GM23338 (cell line): ENCODE measurements at regions not wholly inside any gene's neighbourhood (a gene's known extent, or its start where the extent isn't known, plus 50 kb on each side); places are given as distances from the start of the nearest gene placed in this dataset.
A peak's percentile ranks its signal among the peaks of the same experiment; 100 is the strongest.

Experiments used
- ATAC-seq: fragments of 200-7000 bp; cut with Tn5 transposase; 3 replicates; pipeline ENCODE4 v1.9.1; 2020
- DNase-seq: peaks from one replicate; pipeline ENCODE4 v3.0.0-alpha.2; 2015; ENCODE audit warnings: low spot score
- H2AFZ ChIP-seq: fragments of 200-600 bp; sonication (generic); 2 replicates; pipeline ENCODE4 v1.8.0; 2016; ENCODE audit warnings: antibody characterized with exemption, mild to moderate bottlenecking, moderate library complexity
- H3F3A ChIP-seq: fragments of 200-600 bp; sonication (generic); replicated peaks from 2 replicates; pipeline ENCODE4 v1.8.0; 2017; ENCODE audit warnings: antibody characterized with exemption, mixed run types, low read depth
- H3K27ac ChIP-seq: fragments of 200-600 bp; sonication (generic); 2 replicates; pipeline ENCODE4 v1.6.1; 2016; ENCODE audit warnings: low read depth
- H3K27me3 ChIP-seq: fragments of 200-600 bp; sonication (generic); 2 replicates; pipeline ENCODE4 v1.8.0; 2016; ENCODE audit warnings: mild to moderate bottlenecking, mixed run types, moderate library complexity; ENCODE audit not compliant: insufficient read depth
- H3K36me3 ChIP-seq: fragments of 200-600 bp; sonication (generic); 2 replicates; pipeline ENCODE4 v1.8.0; 2016; ENCODE audit warnings: mild to moderate bottlenecking; ENCODE audit not compliant: insufficient read depth
- H3K4me1 ChIP-seq: fragments of 200-600 bp; sonication (generic); 2 replicates; pipeline ENCODE4 v1.8.0; 2016; ENCODE audit warnings: mild to moderate bottlenecking, moderate library complexity; ENCODE audit not compliant: insufficient read depth
- H3K4me2 ChIP-seq: fragments of 200-600 bp; sonication (generic); 2 replicates; pipeline ENCODE4 v1.7.1; 2017; ENCODE audit warnings: mixed run types
- H3K4me3 ChIP-seq: fragments of 200-600 bp; sonication (generic); 2 replicates; pipeline ENCODE4 v1.6.1; 2016; ENCODE audit warnings: mixed run types
- H3K79me2 ChIP-seq: fragments of 200-600 bp; sonication (generic); replicated peaks from 2 replicates; pipeline ENCODE4 v1.8.0; 2017; ENCODE audit warnings: mild to moderate bottlenecking; ENCODE audit not compliant: insufficient read depth
- H3K9me2 ChIP-seq: fragments of 200-600 bp; sonication (generic); 2 replicates; pipeline ENCODE4 v1.8.0; 2017; ENCODE audit not compliant: insufficient read depth
- H4K20me1 ChIP-seq: fragments of 200-600 bp; sonication (generic); replicated peaks from 2 replicates; pipeline ENCODE4 v1.8.0; 2017; ENCODE audit warnings: mild to moderate bottlenecking; ENCODE audit not compliant: insufficient read depth
- H3K27ac Mint-ChIP-seq: 2 replicates; pipeline ENCODE4 v1.8.0; 2020; ENCODE audit warnings: inconsistent platforms, mild to moderate bottlenecking, moderate library complexity, mixed read lengths
- H3K27me3 Mint-ChIP-seq: 3 replicates; pipeline ENCODE4 v1.8.0; 2022; ENCODE audit warnings: low read depth, mild to moderate bottlenecking, moderate library complexity, mixed read lengths, inconsistent platforms; ENCODE audit not compliant: insufficient read depth, poor library complexity
- H3K36me3 Mint-ChIP-seq: 3 replicates; pipeline ENCODE4 v1.8.0; 2021; ENCODE audit warnings: low read depth, mild to moderate bottlenecking, inconsistent platforms, moderate library complexity, mixed read lengths
- H3K4me1 Mint-ChIP-seq: 3 replicates; pipeline ENCODE4 v1.8.0; 2020; ENCODE audit warnings: mild to moderate bottlenecking, inconsistent platforms, mixed read lengths
- H3K4me3 Mint-ChIP-seq: 3 replicates; pipeline ENCODE4 v1.8.0; 2021; ENCODE audit warnings: moderate library complexity, mild to moderate bottlenecking, inconsistent platforms, mixed read lengths
- H3K9me3 Mint-ChIP-seq: 3 replicates; pipeline ENCODE4 v1.8.0; 2020; ENCODE audit warnings: moderate library complexity, mild to moderate bottlenecking, inconsistent platforms, mixed read lengths
- POLR2AphosphoS5 ChIP-seq: IDR thresholded peaks from 2 replicates; pipeline ENCODE4 v1.6.1; 2016; ENCODE audit warnings: antibody characterized with exemption, low read depth
- ZNF114 ChIP-seq: fragments of 250-450 bp; sonication (Bioruptor Pico); IDR thresholded peaks from 2 replicates; pipeline ENCODE4 v1.5.0; 2020; ENCODE audit warnings: mild to moderate bottlenecking, moderate library complexity
- TF ChIP-seq, protein P1 (sequence below): fragments of 250-450 bp; sonication (Bioruptor Pico); IDR thresholded peaks from 2 replicates; pipeline ENCODE4 v1.5.0; 2020; ENCODE audit warnings: mild to moderate bottlenecking, moderate library complexity
- TF ChIP-seq, protein P2 (sequence below), 2 experiments: fragments of 200-600 bp in 1 of 2; sonication (generic) in 1 of 2; conservative IDR thresholded peaks; 2 replicates each; pipeline versions ENCODE4 v1.5.1 to v1.6.1; 2016 to 2017; ENCODE audit warnings: antibody characterized with exemption in 2 of 2, low read depth in 2 of 2, mild to moderate bottlenecking in 2 of 2, moderate library complexity in 1 of 2

DNA sequence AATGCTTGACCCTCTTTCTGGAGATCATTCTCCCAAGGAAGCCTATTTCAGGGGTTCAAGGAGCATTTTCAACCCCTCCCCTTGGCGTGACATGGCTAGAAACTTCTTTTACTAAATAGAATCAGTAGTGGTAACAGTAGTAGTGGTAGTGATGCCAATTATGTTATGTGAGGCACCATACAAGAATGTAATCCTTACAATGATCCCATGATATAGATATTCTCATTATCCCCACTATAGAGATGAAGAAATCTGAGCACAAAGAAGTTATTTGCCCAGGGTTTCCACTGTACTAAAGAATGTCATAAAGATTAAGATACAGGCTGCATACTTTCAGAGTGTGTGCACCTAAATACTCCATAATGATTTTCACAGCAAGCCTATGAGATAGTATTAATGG, 155.4 kb upstream of the CLINT1 start:
- no peaks in the 10 kb centered on the region for H3K36me3 Mint-ChIP-seq
- TF ChIP-seq POLR2AphosphoS5, result no peak
- TF ChIP-seq ZNF114, result no peak
- TF ChIP-seq, protein P1, sequence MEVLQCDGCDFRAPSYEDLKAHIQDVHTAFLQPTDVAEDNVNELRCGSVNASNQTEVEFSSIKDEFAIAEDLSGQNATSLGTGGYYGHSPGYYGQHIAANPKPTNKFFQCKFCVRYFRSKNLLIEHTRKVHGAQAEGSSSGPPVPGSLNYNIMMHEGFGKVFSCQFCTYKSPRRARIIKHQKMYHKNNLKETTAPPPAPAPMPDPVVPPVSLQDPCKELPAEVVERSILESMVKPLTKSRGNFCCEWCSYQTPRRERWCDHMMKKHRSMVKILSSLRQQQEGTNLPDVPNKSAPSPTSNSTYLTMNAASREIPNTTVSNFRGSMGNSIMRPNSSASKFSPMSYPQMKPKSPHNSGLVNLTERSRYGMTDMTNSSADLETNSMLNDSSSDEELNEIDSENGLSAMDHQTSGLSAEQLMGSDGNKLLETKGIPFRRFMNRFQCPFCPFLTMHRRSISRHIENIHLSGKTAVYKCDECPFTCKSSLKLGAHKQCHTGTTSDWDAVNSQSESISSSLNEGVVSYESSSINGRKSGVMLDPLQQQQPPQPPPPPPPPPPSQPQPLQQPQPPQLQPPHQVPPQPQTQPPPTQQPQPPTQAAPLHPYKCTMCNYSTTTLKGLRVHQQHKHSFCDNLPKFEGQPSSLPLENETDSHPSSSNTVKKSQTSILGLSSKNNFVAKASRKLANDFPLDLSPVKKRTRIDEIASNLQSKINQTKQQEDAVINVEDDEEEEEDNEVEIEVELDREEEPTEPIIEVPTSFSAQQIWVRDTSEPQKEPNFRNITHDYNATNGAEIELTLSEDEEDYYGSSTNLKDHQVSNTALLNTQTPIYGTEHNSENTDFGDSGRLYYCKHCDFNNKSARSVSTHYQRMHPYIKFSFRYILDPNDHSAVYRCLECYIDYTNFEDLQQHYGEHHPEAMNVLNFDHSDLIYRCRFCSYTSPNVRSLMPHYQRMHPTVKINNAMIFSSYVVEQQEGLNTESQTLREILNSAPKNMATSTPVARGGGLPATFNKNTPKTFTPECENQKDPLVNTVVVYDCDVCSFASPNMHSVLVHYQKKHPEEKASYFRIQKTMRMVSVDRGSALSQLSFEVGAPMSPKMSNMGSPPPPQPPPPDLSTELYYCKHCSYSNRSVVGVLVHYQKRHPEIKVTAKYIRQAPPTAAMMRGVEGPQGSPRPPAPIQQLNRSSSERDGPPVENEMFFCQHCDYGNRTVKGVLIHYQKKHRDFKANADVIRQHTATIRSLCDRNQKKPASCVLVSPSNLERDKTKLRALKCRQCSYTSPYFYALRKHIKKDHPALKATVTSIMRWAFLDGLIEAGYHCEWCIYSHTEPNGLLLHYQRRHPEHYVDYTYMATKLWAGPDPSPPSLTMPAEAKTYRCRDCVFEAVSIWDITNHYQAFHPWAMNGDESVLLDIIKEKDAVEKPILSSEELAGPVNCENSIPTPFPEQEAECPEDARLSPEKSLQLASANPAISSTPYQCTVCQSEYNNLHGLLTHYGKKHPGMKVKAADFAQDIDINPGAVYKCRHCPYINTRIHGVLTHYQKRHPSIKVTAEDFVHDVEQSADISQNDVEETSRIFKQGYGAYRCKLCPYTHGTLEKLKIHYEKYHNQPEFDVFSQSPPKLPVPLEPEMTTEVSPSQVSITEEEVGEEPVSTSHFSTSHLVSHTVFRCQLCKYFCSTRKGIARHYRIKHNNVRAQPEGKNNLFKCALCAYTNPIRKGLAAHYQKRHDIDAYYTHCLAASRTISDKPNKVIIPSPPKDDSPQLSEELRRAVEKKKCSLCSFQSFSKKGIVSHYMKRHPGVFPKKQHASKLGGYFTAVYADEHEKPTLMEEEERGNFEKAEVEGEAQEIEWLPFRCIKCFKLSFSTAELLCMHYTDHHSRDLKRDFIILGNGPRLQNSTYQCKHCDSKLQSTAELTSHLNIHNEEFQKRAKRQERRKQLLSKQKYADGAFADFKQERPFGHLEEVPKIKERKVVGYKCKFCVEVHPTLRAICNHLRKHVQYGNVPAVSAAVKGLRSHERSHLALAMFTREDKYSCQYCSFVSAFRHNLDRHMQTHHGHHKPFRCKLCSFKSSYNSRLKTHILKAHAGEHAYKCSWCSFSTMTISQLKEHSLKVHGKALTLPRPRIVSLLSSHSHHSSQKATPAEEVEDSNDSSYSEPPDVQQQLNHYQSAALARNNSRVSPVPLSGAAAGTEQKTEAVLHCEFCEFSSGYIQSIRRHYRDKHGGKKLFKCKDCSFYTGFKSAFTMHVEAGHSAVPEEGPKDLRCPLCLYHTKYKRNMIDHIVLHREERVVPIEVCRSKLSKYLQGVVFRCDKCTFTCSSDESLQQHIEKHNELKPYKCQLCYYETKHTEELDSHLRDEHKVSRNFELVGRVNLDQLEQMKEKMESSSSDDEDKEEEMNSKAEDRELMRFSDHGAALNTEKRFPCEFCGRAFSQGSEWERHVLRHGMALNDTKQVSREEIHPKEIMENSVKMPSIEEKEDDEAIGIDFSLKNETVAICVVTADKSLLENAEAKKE, result no peak

DNA sequence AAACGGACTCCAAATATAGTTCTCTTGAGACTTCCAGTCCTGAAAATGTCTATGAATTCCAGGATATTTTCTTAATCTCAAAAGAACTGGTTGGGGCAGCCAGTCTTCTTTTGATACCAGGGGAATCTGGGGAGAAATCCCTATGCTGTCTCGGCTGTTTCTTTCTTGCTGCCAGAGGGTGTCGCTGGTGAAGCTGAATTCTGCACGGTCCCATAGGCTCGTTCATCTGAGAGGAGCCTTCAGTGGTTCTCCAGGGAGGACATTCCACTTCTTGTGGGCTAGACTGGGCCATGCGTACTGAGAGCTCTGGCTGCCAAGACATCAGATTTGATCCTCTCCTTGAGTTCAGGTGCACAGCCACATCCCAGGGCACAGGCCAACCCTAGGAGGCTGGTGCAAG, 155.0 kb upstream of the CLINT1 start:
- no peak overlapping the region for H3K27ac Mint-ChIP-seq
- Histone ChIP-seq H3K4me1 (peaks cover 27% of the 10 kb centered on the region), H4K20me1 (no peaks in the 10 kb centered on the region), H3K27me3 (no peaks in the 10 kb centered on the region), H3K9me2 (peaks cover 14% of the 10 kb centered on the region), H3K4me3 (no peak overlapping the region), H3F3A (no peaks in the 10 kb centered on the region), H3K27ac (no peak overlapping the region), H2AFZ (peak overlapping the region; percentile 45; the same call in 1 of the 2 replicates), H3K79me2 (no peaks in the 10 kb centered on the region), H3K36me3 (no peaks in the 10 kb centered on the region), H3K4me2 (peak overlapping the region; percentile 60)
- DNase-seq (peak; percentile 51), ATAC-seq (peak; percentile 88)
- no peaks in the 10 kb centered on the region for H3K9me3 Mint-ChIP-seq
- no peaks in the 10 kb centered on the region for H3K36me3 Mint-ChIP-seq
- 0 out of 3 replicates have a peak overlapping the region, but pooled peaks have one; percentile 40 for H3K4me3 Mint-ChIP-seq
- H3K27me3 Mint-ChIP-seq, result peaks cover 5% of the 10 kb centered on the region
- peaks cover 29% of the 10 kb centered on the region for H3K4me1 Mint-ChIP-seq
- TF ChIP-seq, protein P1, result peak; percentile 87
- no peak for TF ChIP-seq ZNF114
- TF ChIP-seq, protein P2, sequence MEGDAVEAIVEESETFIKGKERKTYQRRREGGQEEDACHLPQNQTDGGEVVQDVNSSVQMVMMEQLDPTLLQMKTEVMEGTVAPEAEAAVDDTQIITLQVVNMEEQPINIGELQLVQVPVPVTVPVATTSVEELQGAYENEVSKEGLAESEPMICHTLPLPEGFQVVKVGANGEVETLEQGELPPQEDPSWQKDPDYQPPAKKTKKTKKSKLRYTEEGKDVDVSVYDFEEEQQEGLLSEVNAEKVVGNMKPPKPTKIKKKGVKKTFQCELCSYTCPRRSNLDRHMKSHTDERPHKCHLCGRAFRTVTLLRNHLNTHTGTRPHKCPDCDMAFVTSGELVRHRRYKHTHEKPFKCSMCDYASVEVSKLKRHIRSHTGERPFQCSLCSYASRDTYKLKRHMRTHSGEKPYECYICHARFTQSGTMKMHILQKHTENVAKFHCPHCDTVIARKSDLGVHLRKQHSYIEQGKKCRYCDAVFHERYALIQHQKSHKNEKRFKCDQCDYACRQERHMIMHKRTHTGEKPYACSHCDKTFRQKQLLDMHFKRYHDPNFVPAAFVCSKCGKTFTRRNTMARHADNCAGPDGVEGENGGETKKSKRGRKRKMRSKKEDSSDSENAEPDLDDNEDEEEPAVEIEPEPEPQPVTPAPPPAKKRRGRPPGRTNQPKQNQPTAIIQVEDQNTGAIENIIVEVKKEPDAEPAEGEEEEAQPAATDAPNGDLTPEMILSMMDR (conservative IDR thresholded peaks at IDR 0.05; ENCODE audit: low read depth in 2 of 2), result peak; percentile 51 to 73

More for the DNA sequence above, 155.4 kb upstream of the CLINT1 start:
- no peak overlapping the region for H3K4me2 ChIP-seq
- H3K36me3 ChIP-seq, result no peaks in the 10 kb centered on the region
- H3K27ac ChIP-seq, result no peak overlapping the region
- no peaks in the 10 kb centered on the region for H4K20me1 ChIP-seq
- ATAC-seq (no peak), DNase-seq (no peak)
- peak overlapping the region; percentile 45; the same call in 1 of the 2 replicates for H2AFZ ChIP-seq
- peaks cover 27% of the 10 kb centered on the region for H3K4me1 ChIP-seq
- no peak overlapping the region for H3K4me3 Mint-ChIP-seq
- no peaks in the 10 kb centered on the region for H3F3A ChIP-seq
- H3K27me3 ChIP-seq, result no peaks in the 10 kb centered on the region
- no peaks in the 10 kb centered on the region for H3K79me2 ChIP-seq
- H3K9me2 ChIP-seq, result peaks cover 14% of the 10 kb centered on the region
- peaks cover 5% of the 10 kb centered on the region for H3K27me3 Mint-ChIP-seq
- peaks cover 29% of the 10 kb centered on the region for H3K4me1 Mint-ChIP-seq
- no peak overlapping the region for H3K27ac Mint-ChIP-seq
- H3K9me3 Mint-ChIP-seq, result no peaks in the 10 kb centered on the region
- H3K4me3 ChIP-seq, result no peak overlapping the region
